ENCODE measurements at regions not wholly inside any gene's neighbourhood (a gene's known extent, or its start where the extent isn't known, plus 50 kb on each side); places are given as distances from the start of the nearest gene placed in this dataset.

DNA sequence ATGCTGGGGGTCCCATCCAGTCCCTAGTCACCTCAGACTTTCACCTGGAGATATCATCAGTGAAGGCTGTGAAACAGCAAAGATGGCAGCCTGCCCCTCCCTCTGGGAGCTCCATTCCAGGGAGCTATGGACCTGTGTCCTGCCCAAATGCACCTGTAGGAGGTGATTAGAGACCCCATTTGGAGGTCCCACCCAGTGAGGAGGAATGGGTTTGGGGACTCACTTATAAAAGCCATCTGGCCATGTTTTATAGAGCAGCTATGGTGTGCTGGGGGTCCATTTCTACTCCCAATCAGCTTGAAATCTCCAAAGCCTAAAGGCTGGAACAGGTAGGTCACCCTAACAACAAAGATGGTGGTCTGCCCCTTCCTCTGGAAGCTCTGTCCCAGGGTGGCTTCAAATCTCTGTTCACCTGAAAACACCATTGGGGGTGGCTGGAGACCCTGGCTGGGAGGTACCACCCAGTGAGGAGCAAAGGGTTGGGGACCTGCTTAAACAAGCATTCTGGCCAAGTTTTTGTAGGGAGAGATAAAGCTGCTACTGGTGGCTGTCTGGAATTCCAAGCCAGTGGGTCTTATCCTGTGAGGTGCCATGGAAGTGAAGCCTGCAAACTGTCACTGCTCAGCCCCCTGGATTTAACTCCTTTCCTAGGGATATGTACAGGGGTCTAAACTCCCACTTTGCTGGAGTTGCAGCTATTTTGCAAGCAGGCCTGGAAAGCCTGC, 182.3 kb downstream of the RASSF9 start:
- Histone ChIP-seq H3K9me3 (peaks cover 0 to 23% (median 6%) of the 10 kb centered on the region in 12 donors), H3K27ac (no peak overlapping the region), H3K27me3 (no peaks in the 10 kb centered on the region), H3K36me3 (no peaks in the 10 kb centered on the region), H3K4me3 (no peak overlapping the region), H3K4me1 (no peaks in the 10 kb centered on the region)
- ATAC-seq (no peak), DNase-seq (no peak)
- intact Hi-C loops (cut with DNase I), result no loop called here
- TF ChIP-seq POLR2A (IDR thresholded peaks at IDR 0.05), result no peak
- TF ChIP-seq, protein P1, sequence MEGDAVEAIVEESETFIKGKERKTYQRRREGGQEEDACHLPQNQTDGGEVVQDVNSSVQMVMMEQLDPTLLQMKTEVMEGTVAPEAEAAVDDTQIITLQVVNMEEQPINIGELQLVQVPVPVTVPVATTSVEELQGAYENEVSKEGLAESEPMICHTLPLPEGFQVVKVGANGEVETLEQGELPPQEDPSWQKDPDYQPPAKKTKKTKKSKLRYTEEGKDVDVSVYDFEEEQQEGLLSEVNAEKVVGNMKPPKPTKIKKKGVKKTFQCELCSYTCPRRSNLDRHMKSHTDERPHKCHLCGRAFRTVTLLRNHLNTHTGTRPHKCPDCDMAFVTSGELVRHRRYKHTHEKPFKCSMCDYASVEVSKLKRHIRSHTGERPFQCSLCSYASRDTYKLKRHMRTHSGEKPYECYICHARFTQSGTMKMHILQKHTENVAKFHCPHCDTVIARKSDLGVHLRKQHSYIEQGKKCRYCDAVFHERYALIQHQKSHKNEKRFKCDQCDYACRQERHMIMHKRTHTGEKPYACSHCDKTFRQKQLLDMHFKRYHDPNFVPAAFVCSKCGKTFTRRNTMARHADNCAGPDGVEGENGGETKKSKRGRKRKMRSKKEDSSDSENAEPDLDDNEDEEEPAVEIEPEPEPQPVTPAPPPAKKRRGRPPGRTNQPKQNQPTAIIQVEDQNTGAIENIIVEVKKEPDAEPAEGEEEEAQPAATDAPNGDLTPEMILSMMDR (IDR thresholded peaks at IDR 0.05), result no peak

DNA sequence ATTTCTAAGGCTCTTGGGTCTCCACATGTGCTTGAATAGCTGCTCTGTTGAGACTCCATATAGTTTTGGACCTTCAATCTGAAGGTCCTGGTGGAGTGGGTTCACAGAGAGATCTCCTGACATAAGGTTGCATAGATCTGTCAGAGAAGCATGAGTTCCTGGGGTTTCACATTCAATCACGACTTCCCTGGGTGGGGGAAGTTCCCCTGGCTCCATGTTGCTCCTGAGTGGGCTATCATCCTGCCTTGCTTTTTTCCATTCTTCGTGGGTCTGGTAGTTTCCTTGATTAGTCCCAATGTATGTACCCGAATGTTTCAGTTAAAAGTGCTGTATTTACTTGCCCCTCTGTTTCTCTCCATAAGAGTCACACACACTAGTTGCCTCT, 181.8 kb downstream of the RASSF9 start:
- Histone ChIP-seq H3K27ac (no peak overlapping the region), H3K4me1 (no peaks in the 10 kb centered on the region), H3K9me3 (peaks cover 0 to 25% (median 6%) of the 10 kb centered on the region in 12 donors), H3K27me3 (no peaks in the 10 kb centered on the region), H3K4me3 (no peak overlapping the region), H3K36me3 (no peaks in the 10 kb centered on the region)
- ATAC-seq (no peak), DNase-seq (no peak)
- intact Hi-C loops (cut with DNase I), result no loop called here
- 76 to 82% (median 78%) methylated on average over 3 of the region's 3 CpGs for WGBS, 4 donors
- TF ChIP-seq, protein P1 (IDR thresholded peaks at IDR 0.05), result no peak
- no peak for TF ChIP-seq POLR2A (IDR thresholded peaks at IDR 0.05)

DNA sequence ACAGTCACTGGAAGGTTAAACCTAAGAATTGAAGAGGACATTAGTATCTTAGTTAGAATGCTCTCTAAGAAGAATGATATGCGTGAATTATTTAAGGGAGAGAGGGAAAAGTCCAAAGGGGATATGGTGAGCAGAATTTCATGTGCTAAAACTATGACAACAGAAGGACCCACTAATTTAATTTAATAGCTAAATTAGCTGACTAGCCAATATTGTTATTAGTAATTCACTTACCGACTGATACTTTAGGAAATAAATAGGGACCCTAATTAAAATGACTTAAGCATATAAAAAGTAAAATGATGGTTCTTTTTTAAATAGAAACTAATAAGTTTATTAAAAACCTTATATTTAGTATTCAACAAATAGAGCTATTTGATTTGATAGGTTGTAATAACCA, 179.6 kb downstream of the RASSF9 start:
- Histone ChIP-seq H3K27ac (no peak overlapping the region), H3K27me3 (no peaks in the 10 kb centered on the region), H3K4me3 (no peak overlapping the region), H3K9me3 (peaks cover 0 to 19% (median 3%) of the 10 kb centered on the region in 12 donors), H3K36me3 (no peaks in the 10 kb centered on the region), H3K4me1 (no peaks in the 10 kb centered on the region)
- DNase-seq, result no peak
- intact Hi-C loops (cut with DNase I), result no loop called here
- TF ChIP-seq, protein P1 (IDR thresholded peaks at IDR 0.05), result no peak
- TF ChIP-seq POLR2A (IDR thresholded peaks at IDR 0.05), result no peak
- ATAC-seq, result no peak
- 90 to 94% (median 92%) methylated on average over 2 of the region's 2 CpGs for WGBS, 4 donors

DNA sequence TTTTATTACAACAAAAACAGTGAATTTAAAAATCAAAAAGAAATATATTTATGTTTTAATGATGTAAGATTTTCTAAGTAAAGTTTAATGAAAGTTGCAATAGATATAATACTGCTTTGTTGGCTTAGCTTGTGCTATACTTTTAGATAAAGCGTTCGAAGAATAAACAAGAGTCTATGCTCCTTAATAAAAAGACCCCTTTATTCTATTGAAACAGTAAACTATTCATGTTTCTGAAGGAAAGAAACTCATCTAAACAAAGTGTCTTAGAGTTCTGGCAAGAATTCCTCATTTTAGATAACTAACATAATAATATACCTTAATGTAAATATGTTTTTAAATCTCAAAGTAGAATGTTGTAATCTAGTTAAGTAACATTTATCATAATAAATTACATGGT, 179.0 kb downstream of the RASSF9 start:
- ATAC-seq (no peak), DNase-seq (no peak)
- H3K4me1 ChIP-seq, result no peaks in the 10 kb centered on the region
- WGBS, 4 donors, result 78 to 83% (median 80%) methylated on average over 2 of the region's 2 CpGs
- TF ChIP-seq, protein P1 (IDR thresholded peaks at IDR 0.05), result no peak
- TF ChIP-seq POLR2A (IDR thresholded peaks at IDR 0.05), result no peak
- H3K27ac ChIP-seq, result no peak overlapping the region
- no peaks in the 10 kb centered on the region for H3K27me3 ChIP-seq
- H3K9me3 ChIP-seq, result peaks cover 0 to 14% (median 3%) of the 10 kb centered on the region in 12 donors
- intact Hi-C loops (cut with DNase I), result no loop called here
- H3K4me3 ChIP-seq, result no peak overlapping the region
- no peaks in the 10 kb centered on the region for H3K36me3 ChIP-seq
